H9 (cell line): ENCODE measurements at regions not wholly inside any gene's neighbourhood (a gene's known extent, or its start where the extent isn't known, plus 50 kb on each side); places are given as distances from the start of the nearest gene placed in this dataset.

Source experiments
- DNase-seq: peaks from one replicate; pipeline ENCODE4 v3.0.0-alpha.2; 2017
- H2AFZ ChIP-seq: one replicate; pipeline ENCODE4 v1.6.1; 2013; ENCODE audit warnings: mild to moderate bottlenecking, low read length, control low read depth, moderate library complexity
- H2AK5ac ChIP-seq: 2 replicates; pipeline ENCODE4 v1.6.1; 2013; ENCODE audit warnings: low read length, control low read depth, mixed read lengths; ENCODE audit not compliant: insufficient read length
- H2BK120ac ChIP-seq: one replicate; pipeline ENCODE4 v1.6.1; 2013; ENCODE audit warnings: low read depth, mild to moderate bottlenecking, low read length, control low read depth, inconsistent platforms; ENCODE audit not compliant: poor library complexity, severe bottlenecking
- H2BK12ac ChIP-seq: 2 replicates; pipeline ENCODE4 v1.6.1; 2013; ENCODE audit warnings: low read length, control low read depth, mixed read lengths, low read depth; ENCODE audit not compliant: insufficient read length
- H2BK15ac ChIP-seq: 2 replicates; pipeline ENCODE4 v1.6.1; 2013; ENCODE audit warnings: low read depth, low read length, control low read depth
- H2BK20ac ChIP-seq: one replicate; pipeline ENCODE4 v1.6.1; 2013; ENCODE audit warnings: low read depth, mild to moderate bottlenecking, low read length, control low read depth, inconsistent platforms; ENCODE audit not compliant: poor library complexity, severe bottlenecking
- H2BK5ac ChIP-seq: 2 replicates; pipeline ENCODE4 v1.6.1; 2013; ENCODE audit warnings: low read length, control low read depth, mixed read lengths; ENCODE audit not compliant: insufficient read length
- H3K14ac ChIP-seq: 2 replicates; pipeline ENCODE4 v1.6.1; 2013; ENCODE audit warnings: low read length, control low read depth; ENCODE audit not compliant: insufficient read depth
- H3K18ac ChIP-seq: 2 replicates; pipeline ENCODE4 v1.6.1; 2013; ENCODE audit warnings: low read depth, mild to moderate bottlenecking, mixed read lengths, low read length, control low read depth; ENCODE audit not compliant: insufficient read length
- H3K23ac ChIP-seq: 2 replicates; pipeline ENCODE4 v1.6.1; 2013; ENCODE audit warnings: low read length, control low read depth, mixed read lengths, low read depth; ENCODE audit not compliant: insufficient read length
- H3K23me2 ChIP-seq: 2 replicates; pipeline ENCODE4 v1.6.1; 2013; ENCODE audit warnings: low read depth, mild to moderate bottlenecking, mixed read lengths, low read length, control low read depth; ENCODE audit not compliant: insufficient read length, poor library complexity, severe bottlenecking
- H3K27ac ChIP-seq: 2 replicates; pipeline ENCODE4 v1.5.1; 2013; ENCODE audit warnings: low read length, control low read depth, mixed read lengths, low read depth; ENCODE audit not compliant: insufficient read length
- H3K27me3 ChIP-seq: 2 replicates; pipeline ENCODE4 v1.6.1; 2013; ENCODE audit warnings: low read length, control low read depth, inconsistent platforms; ENCODE audit not compliant: insufficient read depth
- H3K4ac ChIP-seq: 2 replicates; pipeline ENCODE4 v1.6.1; 2013; ENCODE audit warnings: low read depth, mild to moderate bottlenecking, control low read depth, inconsistent platforms, low read length, moderate library complexity
- H3K4me1 ChIP-seq: 2 replicates; pipeline ENCODE4 v1.6.1; 2013; ENCODE audit warnings: low read length, control low read depth, inconsistent platforms; ENCODE audit not compliant: insufficient read depth
- H3K4me2 ChIP-seq: 2 replicates; pipeline ENCODE4 v1.6.1; 2013; ENCODE audit warnings: low read length, control low read depth, mixed read lengths; ENCODE audit not compliant: insufficient read length, insufficient read depth
- H3K56ac ChIP-seq: 2 replicates; pipeline ENCODE4 v1.6.1; 2013; ENCODE audit warnings: low read depth, mild to moderate bottlenecking, mixed read lengths, low read length, control low read depth; ENCODE audit not compliant: insufficient read length
- H3K79me1 ChIP-seq: 2 replicates; pipeline ENCODE4 v1.6.1; 2013; ENCODE audit warnings: low read depth, mild to moderate bottlenecking, moderate library complexity, low read length, control low read depth, inconsistent platforms; ENCODE audit not compliant: insufficient read depth, poor library complexity, severe bottlenecking
- H3K79me2 ChIP-seq: 2 replicates; pipeline ENCODE4 v1.6.1; 2013; ENCODE audit warnings: low read length, control low read depth, inconsistent platforms; ENCODE audit not compliant: insufficient read depth
- H3K9ac ChIP-seq: 2 replicates; pipeline ENCODE4 v1.6.1; 2013; ENCODE audit warnings: low read length, control low read depth, mixed read lengths; ENCODE audit not compliant: insufficient read length; ENCODE audit errors: extremely low read depth
- H3K9me3 ChIP-seq: one replicate; pipeline ENCODE4 v1.6.1; 2013; ENCODE audit warnings: low read depth, low read length, inconsistent platforms; ENCODE audit not compliant: control insufficient read depth
- H3T11ph ChIP-seq: one replicate; pipeline ENCODE4 v1.6.1; 2013; ENCODE audit warnings: mild to moderate bottlenecking, low read length, control low read depth, inconsistent platforms
- H4K20me1 ChIP-seq: one replicate; pipeline ENCODE4 v1.6.1; 2013; ENCODE audit not compliant: control insufficient read depth, insufficient read length, insufficient read depth
- H4K5ac ChIP-seq: 2 replicates; pipeline ENCODE4 v1.6.1; 2013; ENCODE audit warnings: low read depth, mild to moderate bottlenecking, mixed read lengths, low read length, control low read depth; ENCODE audit not compliant: insufficient read length
- H4K8ac ChIP-seq: replicated peaks from 2 replicates; pipeline ENCODE4 v1.6.1; 2013; ENCODE audit warnings: low read length, control low read depth, mixed read lengths, low read depth; ENCODE audit not compliant: insufficient read length
- H4K91ac ChIP-seq: 2 replicates; pipeline ENCODE4 v1.6.1; 2013; ENCODE audit warnings: low read depth, mild to moderate bottlenecking, moderate library complexity, mixed read lengths, low read length, control low read depth; ENCODE audit not compliant: insufficient read length
- H3K27ac Mint-ChIP-seq, 3 experiments: 2 replicates in 2 of 3; 3 replicates in 1 of 3; pipeline ENCODE4 v1.8.0; 2020 to 2021; ENCODE audit warnings: mixed read lengths in 3 of 3, mild to moderate bottlenecking in 1 of 3, moderate library complexity in 1 of 3
- H3K27me3 Mint-ChIP-seq: 2 replicates; pipeline ENCODE4 v1.8.0; 2021; ENCODE audit warnings: low read depth, mild to moderate bottlenecking, moderate library complexity, mixed read lengths
- H3K36me3 Mint-ChIP-seq, 3 experiments: 2 replicates in 2 of 3; 3 replicates in 1 of 3; pipeline ENCODE4 v1.8.0; 2020 to 2021; ENCODE audit warnings: low read depth in 3 of 3, mixed read lengths in 3 of 3; ENCODE audit not compliant: insufficient read depth in 1 of 3
- H3K4me1 Mint-ChIP-seq, 2 experiments: 2 replicates each; pipeline ENCODE4 v1.8.0; 2020; ENCODE audit warnings: mixed read lengths in 2 of 2
- H3K4me3 Mint-ChIP-seq, 2 experiments: 2 replicates in 1 of 2; 3 replicates in 1 of 2; pipeline ENCODE4 v1.8.0; 2020 to 2021; ENCODE audit warnings: mild to moderate bottlenecking in 2 of 2, mixed read lengths in 2 of 2, moderate library complexity in 1 of 2
- H3K9me3 Mint-ChIP-seq, 2 experiments: 2 replicates in 1 of 2; 3 replicates in 1 of 2; pipeline ENCODE4 v1.8.0; 2020; ENCODE audit warnings: mild to moderate bottlenecking in 2 of 2, mixed read lengths in 2 of 2, moderate library complexity in 1 of 2
- CTCF ChIP-seq: fragments of 200-600 bp; sonication (generic); conservative IDR thresholded peaks from 3 replicates; pipeline ENCODE4 v1.8.0; 2021; ENCODE audit warnings: antibody characterized with exemption, mild to moderate bottlenecking

- no peak for TF ChIP-seq CTCF
- H4K91ac ChIP-seq: no peak overlapping the region
- no peak overlapping the region for H2BK12ac ChIP-seq
- H3K27ac Mint-ChIP-seq: no peak overlapping the region
- H2BK120ac ChIP-seq: no peak overlapping the region
- no peak overlapping the region for H3K23ac ChIP-seq
- no peak overlapping the region for H2BK15ac ChIP-seq
- peaks cover 3% of the 10 kb centered on the region; the same call in 1 of the 2 replicates for H3K4me1 ChIP-seq
- H4K8ac ChIP-seq: no peak overlapping the region
- no peaks in the 10 kb centered on the region for H3K27me3 ChIP-seq
- H3K23me2 ChIP-seq: no peaks in the 10 kb centered on the region
- H3K79me1 ChIP-seq: no peaks in the 10 kb centered on the region
- peaks cover 0 to 5% (median 0%) of the 10 kb centered on the region in 3 experiments; a peak in 1 of 7 replicates for H3K36me3 Mint-ChIP-seq
- H2BK5ac ChIP-seq: no peak overlapping the region
- H4K5ac ChIP-seq: no peak overlapping the region
- H3K4me3 Mint-ChIP-seq: no peak overlapping the region
- H2AFZ ChIP-seq: no peak overlapping the region
- no peak overlapping the region for H3K27ac ChIP-seq
- no peaks in the 10 kb centered on the region for H4K20me1 ChIP-seq
- H3K18ac ChIP-seq: no peak overlapping the region
- no peaks in the 10 kb centered on the region for H3K27me3 Mint-ChIP-seq
- no peak overlapping the region for H3T11ph ChIP-seq
- H3K56ac ChIP-seq: no peak overlapping the region
- H3K4me2 ChIP-seq: no peak overlapping the region
- no peaks in the 10 kb centered on the region for H3K79me2 ChIP-seq
- H3K14ac ChIP-seq: no peak overlapping the region
- H3K9ac ChIP-seq: no peak overlapping the region
- H2AK5ac ChIP-seq: no peak overlapping the region
- no peaks in the 10 kb centered on the region for H3K4me1 Mint-ChIP-seq
- peaks cover 1 to 4% of the 10 kb centered on the region in 2 experiments; a peak in 3 of 5 replicates for H3K9me3 Mint-ChIP-seq
- no peaks in the 10 kb centered on the region for H3K9me3 ChIP-seq
- H3K4ac ChIP-seq: no peak overlapping the region
- no peak for DNase-seq
- H2BK20ac ChIP-seq: no peak overlapping the region
Observed at GRCh38 chr13:38418286-38418685, 68.6 kb downstream of the UFM1 start.
